ENCODE measurements at regions not wholly inside any gene's neighbourhood (a gene's known extent, or its start where the extent isn't known, plus 50 kb on each side); places are given as distances from the start of the nearest gene placed in this dataset.
A peak's percentile ranks its signal among the peaks of the same experiment; 100 is the strongest.

DNA sequence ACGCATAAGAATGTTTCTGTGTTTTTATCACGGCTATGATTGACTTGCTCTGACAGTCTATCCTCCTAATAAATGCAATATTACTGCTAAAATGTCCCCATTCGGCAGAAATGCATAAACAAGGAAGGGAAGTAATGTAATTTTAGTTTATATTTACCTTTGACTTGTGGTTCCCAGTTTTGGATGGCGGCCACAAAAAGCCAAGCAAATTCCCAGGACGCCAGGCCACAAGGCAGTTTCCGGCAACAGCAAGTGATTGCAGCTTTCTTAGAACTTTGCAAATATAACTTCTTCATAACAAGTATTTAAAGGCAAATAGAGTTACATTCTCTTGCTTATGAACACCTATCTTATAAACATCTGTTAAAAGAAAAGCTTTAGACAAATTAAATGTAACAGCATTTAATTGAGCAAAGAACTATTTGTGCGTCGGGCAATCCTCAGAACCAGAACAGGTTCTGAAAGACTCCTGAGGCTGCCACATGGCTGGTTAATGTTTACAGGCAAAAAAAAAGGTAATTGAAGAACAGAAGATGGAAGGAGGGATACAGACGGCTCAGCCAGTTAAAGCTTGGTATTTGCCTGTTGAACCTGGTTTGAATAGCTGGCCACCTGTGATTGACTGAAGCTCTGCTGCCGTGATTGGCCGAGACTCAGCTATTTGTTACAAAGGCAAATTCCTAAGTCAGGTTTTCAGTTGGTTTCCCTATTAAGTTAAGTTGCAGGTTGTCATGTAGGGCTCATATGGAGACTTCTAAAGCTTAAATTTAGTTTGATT is 80.8 kb downstream of the C21orf91 start:
- TF ChIP-seq, protein P1, sequence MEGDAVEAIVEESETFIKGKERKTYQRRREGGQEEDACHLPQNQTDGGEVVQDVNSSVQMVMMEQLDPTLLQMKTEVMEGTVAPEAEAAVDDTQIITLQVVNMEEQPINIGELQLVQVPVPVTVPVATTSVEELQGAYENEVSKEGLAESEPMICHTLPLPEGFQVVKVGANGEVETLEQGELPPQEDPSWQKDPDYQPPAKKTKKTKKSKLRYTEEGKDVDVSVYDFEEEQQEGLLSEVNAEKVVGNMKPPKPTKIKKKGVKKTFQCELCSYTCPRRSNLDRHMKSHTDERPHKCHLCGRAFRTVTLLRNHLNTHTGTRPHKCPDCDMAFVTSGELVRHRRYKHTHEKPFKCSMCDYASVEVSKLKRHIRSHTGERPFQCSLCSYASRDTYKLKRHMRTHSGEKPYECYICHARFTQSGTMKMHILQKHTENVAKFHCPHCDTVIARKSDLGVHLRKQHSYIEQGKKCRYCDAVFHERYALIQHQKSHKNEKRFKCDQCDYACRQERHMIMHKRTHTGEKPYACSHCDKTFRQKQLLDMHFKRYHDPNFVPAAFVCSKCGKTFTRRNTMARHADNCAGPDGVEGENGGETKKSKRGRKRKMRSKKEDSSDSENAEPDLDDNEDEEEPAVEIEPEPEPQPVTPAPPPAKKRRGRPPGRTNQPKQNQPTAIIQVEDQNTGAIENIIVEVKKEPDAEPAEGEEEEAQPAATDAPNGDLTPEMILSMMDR (IDR thresholded peaks at IDR 0.05; ENCODE audit: control insufficient read depth, extremely low read depth, insufficient read depth): no peak
- H3K4me3 ChIP-seq (ENCODE audit: low read depth, low read length): no peak overlapping the region
- peak; percentile 48 for DNase-seq (ENCODE audit: low read depth)

DNA sequence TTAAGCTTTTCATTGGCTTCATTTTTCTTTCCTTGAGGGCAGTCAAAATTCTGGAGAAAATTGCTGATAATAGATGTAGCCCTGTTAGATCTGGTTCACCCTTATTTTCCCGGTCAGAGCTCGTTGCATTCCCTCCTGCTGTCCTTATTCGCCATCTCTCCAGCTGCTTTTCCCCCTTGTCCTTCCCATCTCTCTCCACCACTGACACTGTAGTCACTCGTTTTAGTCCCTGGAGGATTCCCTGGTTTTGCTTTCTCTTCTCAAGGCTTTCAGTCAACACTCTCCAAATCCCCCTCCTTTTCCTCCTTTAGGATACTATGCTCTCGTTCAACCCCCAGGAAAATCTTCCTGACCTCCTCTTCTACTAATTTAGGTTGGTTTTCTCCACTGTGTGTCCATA is 83.1 kb downstream of the C21orf91 start:
- TF ChIP-seq, protein P1 (IDR thresholded peaks at IDR 0.05; ENCODE audit: control insufficient read depth, extremely low read depth, insufficient read depth): no peak
- no peak for DNase-seq (ENCODE audit: low read depth)
- H3K4me3 ChIP-seq (ENCODE audit: low read depth, low read length): no peak overlapping the region

DNA sequence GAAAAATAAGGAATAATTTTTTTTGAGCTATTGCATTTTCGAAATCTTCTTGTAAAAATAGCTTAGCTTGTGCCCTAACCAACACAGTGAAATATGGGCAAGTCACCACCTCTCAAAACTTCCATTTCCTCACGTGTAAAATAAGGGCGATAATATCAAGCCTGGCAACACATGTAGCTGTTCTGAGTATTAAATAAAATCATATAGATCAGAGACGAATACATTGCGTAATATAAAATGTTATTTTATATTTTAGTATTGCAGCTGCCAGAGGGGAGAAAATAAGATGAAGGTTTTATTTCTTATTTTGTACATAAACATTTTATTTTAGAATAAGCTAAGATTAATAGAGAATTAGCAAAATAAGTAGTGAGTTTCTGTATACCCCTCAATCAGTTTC is 85.9 kb downstream of the C21orf91 start:
- no peak overlapping the region for H3K4me3 ChIP-seq (ENCODE audit: low read depth, low read length)
- TF ChIP-seq, protein P1 (IDR thresholded peaks at IDR 0.05; ENCODE audit: control insufficient read depth, extremely low read depth, insufficient read depth): no peak
- DNase-seq (ENCODE audit: low read depth): no peak

DNA sequence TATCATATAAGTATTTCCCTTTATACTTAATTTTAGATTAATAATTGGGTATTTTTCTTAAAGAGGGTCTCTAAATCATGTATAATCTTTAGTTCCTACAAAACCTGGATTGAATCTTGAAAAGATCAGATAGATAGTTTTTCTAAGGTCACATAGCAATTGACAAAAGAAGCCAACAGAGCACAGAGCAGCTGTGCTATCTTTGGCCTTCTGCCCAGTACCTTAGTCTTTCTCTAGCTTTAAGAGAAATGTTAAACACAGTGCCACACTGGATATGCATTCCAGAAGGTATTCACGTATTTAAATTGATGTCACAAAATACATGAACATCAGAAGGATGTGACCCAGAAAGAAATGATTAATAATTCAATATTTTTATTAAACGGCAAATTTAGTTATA is 86.8 kb downstream of the C21orf91 start:
- peak; percentile 62 for DNase-seq (ENCODE audit: low read depth)
- TF ChIP-seq, protein P1 (IDR thresholded peaks at IDR 0.05; ENCODE audit: control insufficient read depth, extremely low read depth, insufficient read depth): no peak
- no peak overlapping the region for H3K4me3 ChIP-seq (ENCODE audit: low read depth, low read length)

DNA sequence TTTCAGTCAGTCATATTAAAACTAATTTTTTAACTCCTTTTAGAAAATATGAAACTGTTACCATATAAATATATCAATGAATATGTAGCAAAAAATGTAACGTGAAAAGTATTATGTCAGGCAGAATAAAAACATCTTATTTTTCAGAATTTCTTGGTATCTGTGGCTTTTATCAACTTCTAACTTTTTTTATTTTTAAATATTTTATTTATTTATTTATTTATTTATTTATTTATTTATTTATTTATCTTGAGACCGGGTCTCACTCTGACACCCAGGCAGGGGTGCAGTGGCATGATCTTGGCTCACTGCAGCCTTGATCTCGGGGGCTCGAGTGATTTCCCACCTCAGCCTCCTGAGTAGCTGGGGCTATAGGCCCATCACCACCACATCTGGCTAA is 87.6 kb downstream of the C21orf91 start:
- H3K4me3 ChIP-seq (ENCODE audit: low read depth, low read length): no peak overlapping the region
- TF ChIP-seq, protein P1 (IDR thresholded peaks at IDR 0.05; ENCODE audit: control insufficient read depth, extremely low read depth, insufficient read depth): no peak
- no peak for DNase-seq (ENCODE audit: low read depth)

DNA sequence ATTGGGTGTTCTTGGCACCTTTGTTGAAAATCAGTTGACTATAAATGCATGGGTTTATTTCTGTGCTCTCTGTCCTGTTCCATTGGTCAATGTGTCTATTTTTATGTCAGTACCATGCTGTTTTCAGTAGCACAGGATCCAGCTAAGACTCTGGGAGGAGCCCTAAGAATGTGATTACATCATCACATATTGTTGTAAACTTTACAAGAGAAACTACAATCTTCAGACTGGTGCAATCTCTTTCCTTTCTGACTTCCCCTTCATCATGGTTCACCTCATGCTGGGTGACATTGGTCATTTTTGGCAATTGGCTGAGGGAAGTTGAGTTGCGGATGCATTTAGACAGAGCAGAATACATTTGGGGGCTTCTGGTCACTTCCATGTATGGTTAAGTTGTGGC is 88.4 kb downstream of the C21orf91 start:
- TF ChIP-seq, protein P1 (IDR thresholded peaks at IDR 0.05; ENCODE audit: control insufficient read depth, extremely low read depth, insufficient read depth): no peak
- no peak for DNase-seq (ENCODE audit: low read depth)
- H3K4me3 ChIP-seq (ENCODE audit: low read depth, low read length): no peak overlapping the region

DNA sequence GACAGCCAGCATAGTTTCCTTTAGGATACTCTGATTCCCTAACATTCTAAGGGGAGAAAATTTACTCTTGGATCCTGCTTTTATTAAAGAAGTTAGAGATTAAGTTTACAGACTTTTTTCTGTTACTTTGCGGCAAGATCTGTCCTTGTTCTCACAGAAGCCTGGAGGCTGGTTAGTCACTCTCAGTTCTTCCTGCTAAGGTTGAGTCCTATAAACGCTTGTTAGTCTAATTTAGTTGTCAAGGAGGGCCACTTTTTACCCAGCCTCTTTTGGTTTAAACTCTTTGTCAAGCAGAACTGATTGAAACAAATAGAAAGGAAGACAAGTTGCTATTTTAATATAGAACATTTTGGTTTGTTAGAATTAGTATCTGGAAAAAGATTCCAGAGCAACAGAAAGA is 89.7 kb downstream of the C21orf91 start:
- H3K4me3 ChIP-seq (ENCODE audit: low read depth, low read length): no peak overlapping the region
- TF ChIP-seq, protein P1 (IDR thresholded peaks at IDR 0.05; ENCODE audit: control insufficient read depth, extremely low read depth, insufficient read depth): no peak
- DNase-seq (ENCODE audit: low read depth): no peak
